GM18499 (cell line): ENCODE measurements at regions not wholly inside any gene's neighbourhood (a gene's known extent, or its start where the extent isn't known, plus 50 kb on each side); places are given as distances from the start of the nearest gene placed in this dataset.

Experiments used
- ATAC-seq: cut with Tn5 transposase; IDR thresholded peaks from one replicate; pipeline ENCODE4 v1.9.1; 2021; ENCODE audit warnings: moderate number of reproducible peaks; ENCODE audit not compliant: insufficient read depth, unreplicated experiment

- no peak for ATAC-seq
Observed at GRCh38 chr4:81966676-81967075, 407.1 kb downstream of the HNRNPD start.

DNA sequence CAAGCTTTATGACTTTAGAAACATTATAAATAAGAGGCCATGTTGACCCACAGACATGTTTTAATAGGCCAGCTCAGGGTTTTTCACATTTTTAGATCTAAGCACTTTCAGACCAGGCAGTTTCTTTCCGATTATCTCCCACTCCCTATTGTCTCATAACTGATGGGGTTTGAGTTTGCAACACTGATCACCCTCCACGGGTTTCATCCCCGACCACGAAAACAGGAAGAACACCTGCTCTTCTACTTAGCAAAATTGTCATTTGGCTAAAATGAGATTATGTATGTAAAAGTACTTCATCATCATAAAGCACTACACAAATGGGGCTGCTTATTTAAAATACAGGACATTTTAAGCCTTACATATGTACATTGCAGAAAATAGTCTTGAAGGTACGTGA is 407.9 kb downstream of the HNRNPD start:
- no peak for ATAC-seq

GRCh38 chr4:81965454-81965853 is 408.3 kb downstream of the HNRNPD start:
- ATAC-seq, result no peak

- ATAC-seq, result no peak
Observed at GRCh38 chr4:81963763-81964020, 410.1 kb downstream of the HNRNPD start.

GRCh38 chr4:81963015-81963762 is 410.6 kb downstream of the HNRNPD start:
- ATAC-seq, result no peak

- ATAC-seq, result no peak
Observed at GRCh38 chr4:81960961-81961360, 412.8 kb downstream of the HNRNPD start.

GRCh38 chr4:81954271-81954670 is 419.5 kb downstream of the HNRNPD start:
- no peak for ATAC-seq

DNA sequence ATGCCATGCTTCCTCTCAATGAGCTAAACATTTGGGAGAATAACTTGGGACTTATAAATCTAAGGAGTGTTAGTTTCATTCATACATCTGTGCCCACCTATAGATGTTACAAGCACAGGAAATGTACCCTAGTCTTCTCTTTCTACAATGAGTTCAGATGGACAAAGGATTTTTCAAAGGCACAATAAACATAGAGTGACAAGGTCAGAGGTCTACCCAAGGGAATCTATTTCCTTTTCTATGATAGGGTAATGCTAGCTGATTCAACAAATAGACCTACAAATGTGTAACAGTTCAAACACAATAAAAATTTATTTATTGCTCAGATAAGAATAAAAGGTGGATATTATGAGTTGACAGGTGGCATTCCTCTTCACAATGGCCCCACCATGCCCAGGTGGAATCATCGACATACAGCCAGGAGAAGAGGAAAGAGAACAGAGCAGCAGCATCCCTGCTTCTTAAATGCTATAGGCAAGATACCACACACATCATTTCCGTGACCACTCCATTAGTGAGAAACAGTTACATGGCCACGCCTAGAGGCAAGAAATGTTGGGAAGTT is 421.8 kb downstream of the HNRNPD start:
- ATAC-seq, result no peak

- ATAC-seq, result no peak
Observed at GRCh38 chr4:81946996-81947395, 426.8 kb downstream of the HNRNPD start.

- ATAC-seq, result no peak
Observed at GRCh38 chr4:81930506-81931238, 443.1 kb downstream of the HNRNPD start.

GRCh38 chr4:81923140-81923539 is 450.7 kb downstream of the HNRNPD start:
- no peak for ATAC-seq

- ATAC-seq, result no peak
Observed at GRCh38 chr4:81922313-81922712, 450.6 kb upstream of the RASGEF1B start.

GRCh38 chr4:81921751-81922159 is 450.0 kb upstream of the RASGEF1B start:
- no peak for ATAC-seq

DNA sequence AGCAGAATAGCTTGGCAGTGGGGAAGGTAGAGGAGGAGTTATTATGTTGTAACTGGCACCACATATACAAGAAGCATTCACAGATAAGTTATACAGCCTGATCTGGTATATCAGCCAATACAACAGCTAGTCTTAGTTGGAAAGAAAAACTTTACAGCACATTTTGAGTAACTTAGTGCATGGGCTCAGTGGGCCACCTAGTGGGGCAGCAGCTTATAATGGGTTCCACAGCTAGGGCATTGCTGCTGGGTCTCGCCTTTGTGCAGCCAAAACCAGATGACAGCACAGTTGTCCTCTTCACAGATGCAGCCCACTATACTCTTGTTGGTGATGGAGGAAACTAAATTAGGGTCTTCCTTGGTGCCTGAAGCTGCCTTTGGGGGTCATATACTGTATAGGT is 448.1 kb upstream of the RASGEF1B start:
- no peak for ATAC-seq

GRCh38 chr4:81919223-81919622 is 447.5 kb upstream of the RASGEF1B start:
- no peak for ATAC-seq

GRCh38 chr4:81915430-81915829 is 443.7 kb upstream of the RASGEF1B start:
- no peak for ATAC-seq

DNA sequence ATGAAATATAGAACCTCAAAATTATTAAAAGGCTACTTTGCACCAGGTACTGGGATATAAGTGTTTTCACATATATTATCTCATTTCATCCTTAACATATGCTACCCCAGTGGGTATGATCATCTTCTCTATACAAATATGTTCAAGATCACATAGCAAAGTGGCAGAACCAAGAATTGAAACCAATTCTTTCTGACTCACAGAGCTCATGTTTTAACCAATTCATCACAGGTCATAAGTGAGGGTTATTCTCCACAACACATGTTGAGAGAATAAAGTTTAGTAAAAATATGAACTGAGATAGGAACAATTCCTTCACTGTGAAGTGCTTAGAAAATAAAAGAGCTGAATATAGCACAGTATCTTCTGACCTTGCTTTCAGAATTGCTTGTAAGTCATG is 442.9 kb upstream of the RASGEF1B start:
- ATAC-seq, result no peak

DNA sequence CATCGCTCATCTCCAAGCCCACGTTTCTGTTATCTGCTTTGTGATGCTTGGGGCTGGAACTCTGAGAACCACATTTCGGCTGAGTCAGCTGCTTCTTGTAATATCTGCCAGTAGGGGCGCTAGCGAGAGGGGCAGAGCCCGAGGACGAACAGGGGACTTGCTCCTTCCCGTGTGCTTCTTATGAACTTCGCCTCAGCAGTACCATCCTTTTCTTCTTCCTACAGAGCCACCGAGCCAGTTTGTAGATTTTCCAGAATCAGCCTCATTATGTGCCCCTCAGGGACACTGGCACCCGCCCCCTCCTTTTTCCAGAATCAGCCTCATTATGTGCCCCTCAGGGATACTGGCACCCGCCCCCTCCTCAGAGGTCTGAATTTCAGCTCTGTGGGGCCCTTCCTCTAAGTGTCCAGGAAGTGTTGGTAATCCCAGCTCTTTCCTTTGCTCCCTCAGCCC is 441.7 kb upstream of the RASGEF1B start:
- ATAC-seq, result no peak

GRCh38 chr4:81912376-81913030 is 440.8 kb upstream of the RASGEF1B start:
- ATAC-seq, result no peak

DNA sequence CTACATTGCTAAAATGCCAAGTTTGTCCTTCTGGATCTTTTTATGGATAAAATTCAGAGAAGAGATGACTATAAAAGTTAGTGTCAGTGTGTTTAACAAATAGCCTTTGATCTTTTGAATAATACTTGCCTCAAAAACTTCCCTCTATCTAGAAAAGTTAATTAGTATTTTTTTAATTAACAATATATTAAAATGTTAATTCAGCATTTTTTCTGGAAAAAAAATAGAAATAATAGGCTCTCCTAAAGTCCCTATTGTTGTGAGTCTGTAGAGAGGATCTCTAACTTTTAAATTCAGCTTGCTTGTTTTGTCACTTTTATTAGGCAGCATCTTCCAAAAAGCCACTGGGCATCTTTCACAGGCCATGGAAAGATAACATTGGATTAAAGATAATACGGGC is 435.2 kb upstream of the RASGEF1B start:
- no peak for ATAC-seq

DNA sequence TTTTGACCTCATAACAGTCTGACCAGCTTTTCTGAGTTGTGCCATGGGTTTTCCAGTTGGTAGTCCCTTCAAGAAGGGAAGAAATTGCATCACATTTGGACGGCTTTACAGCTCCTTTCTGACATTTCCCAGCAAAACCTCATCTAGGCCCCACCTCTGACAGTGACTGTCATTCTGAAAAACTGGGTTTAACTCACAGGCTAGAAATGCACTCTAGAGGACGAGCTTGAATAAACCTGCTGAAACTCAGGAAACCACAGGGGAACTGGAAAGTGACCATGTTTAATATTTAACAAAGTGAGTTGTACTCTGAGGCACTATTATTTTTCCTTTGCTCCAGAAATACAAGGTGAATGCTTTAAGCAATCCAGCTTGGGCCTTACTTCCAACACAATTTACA is 434.3 kb upstream of the RASGEF1B start:
- peak; percentile 92 for ATAC-seq
